ENCODE measurements at regions not wholly inside any gene's neighbourhood (a gene's known extent, or its start where the extent isn't known, plus 50 kb on each side); places are given as distances from the start of the nearest gene placed in this dataset.

- no peak for TF ChIP-seq CTCF (IDR thresholded peaks at IDR 0.05)
- TF ChIP-seq POLR2AphosphoS5 (IDR thresholded peaks at IDR 0.05), result no peak
- no peak for TF ChIP-seq POLR2A (IDR thresholded peaks at IDR 0.05)
These were observed 110.6 kb upstream of the GLI3 start for GRCh38 chr7:42347616-42348015.

Measured in transverse colon (tissue), 4 donors.